ENCODE measurements at regions not wholly inside any gene's neighbourhood (a gene's known extent, or its start where the extent isn't known, plus 50 kb on each side); places are given as distances from the start of the nearest gene placed in this dataset.

- Histone ChIP-seq H3K36me3 (ENCODE audit: control insufficient read depth, insufficient read depth, low read length) (no peaks in the 10 kb centered on the region), H3K79me2 (ENCODE audit: control insufficient read depth, insufficient read depth, low read length) (no peaks in the 10 kb centered on the region), H3K4me2 (ENCODE audit: low read length) (no peak overlapping the region), H4K8ac (ENCODE audit: low read depth, low read length) (no peak overlapping the region), H3K27ac (ENCODE audit: low read depth, low read length) (no peak overlapping the region), H2AK5ac (ENCODE audit: low read length) (no peak overlapping the region), H4K5ac (ENCODE audit: low read length) (no peak overlapping the region), H2BK5ac (ENCODE audit: low read length) (no peak overlapping the region), H2BK120ac (ENCODE audit: low read depth, low read length) (no peak overlapping the region), H3K4me3 (ENCODE audit: low read length) (no peak overlapping the region), H3K18ac (ENCODE audit: low read length) (no peak overlapping the region), H3K4me1 (ENCODE audit: control insufficient read depth, low read depth, low read length) (peaks cover 3% of the 10 kb centered on the region), H3K9ac (ENCODE audit: low read length) (no peak overlapping the region), H3K56ac (ENCODE audit: low read length) (peak overlapping the region; percentile 17), H3K27me3 (ENCODE audit: insufficient read depth, low read length, poor library complexity) (no peaks in the 10 kb centered on the region), H3K4ac (ENCODE audit: low read depth, low read length) (no peak overlapping the region), H3K23ac (ENCODE audit: low read length) (no peak overlapping the region), H2BK15ac (replicated peaks; ENCODE audit: low read depth) (no peak overlapping the region), H3K79me1 (ENCODE audit: low read length) (no peaks in the 10 kb centered on the region)
- no CpG with 5 or more reads among the region's 11 CpGs for WGBS (ENCODE audit: extremely low coverage, insufficient coverage, low lambda C conversion rate)
- DNase-seq, result peak; percentile 48
These were observed 275.6 kb upstream of the SLC30A5 start for GRCh38 chr5:68818057-68818695.

GRCh38 chr5:68818870-68819269 is 274.9 kb upstream of the SLC30A5 start:
- Histone ChIP-seq H3K36me3 (ENCODE audit: control insufficient read depth, insufficient read depth, low read length) (no peaks in the 10 kb centered on the region), H2BK120ac (ENCODE audit: low read depth, low read length) (no peak overlapping the region), H3K9ac (ENCODE audit: low read length) (no peak overlapping the region), H3K4me2 (ENCODE audit: low read length) (no peak overlapping the region), H2AK5ac (ENCODE audit: low read length) (no peak overlapping the region), H3K4me1 (ENCODE audit: control insufficient read depth, low read depth, low read length) (peaks cover 3% of the 10 kb centered on the region), H3K4ac (ENCODE audit: low read depth, low read length) (no peak overlapping the region), H3K27ac (ENCODE audit: low read depth, low read length) (no peak overlapping the region), H4K5ac (ENCODE audit: low read length) (no peak overlapping the region), H3K4me3 (ENCODE audit: low read length) (no peak overlapping the region), H3K79me2 (ENCODE audit: control insufficient read depth, insufficient read depth, low read length) (no peaks in the 10 kb centered on the region), H3K18ac (ENCODE audit: low read length) (no peak overlapping the region), H3K56ac (ENCODE audit: low read length) (no peak overlapping the region), H4K8ac (ENCODE audit: low read depth, low read length) (no peak overlapping the region), H2BK5ac (ENCODE audit: low read length) (no peak overlapping the region), H3K23ac (ENCODE audit: low read length) (no peak overlapping the region), H3K79me1 (ENCODE audit: low read length) (no peaks in the 10 kb centered on the region), H2BK15ac (replicated peaks; ENCODE audit: low read depth) (no peak overlapping the region), H3K27me3 (ENCODE audit: insufficient read depth, low read length, poor library complexity) (no peaks in the 10 kb centered on the region)
- no peak for DNase-seq
- no CpG with 5 or more reads among the region's 3 CpGs for WGBS (ENCODE audit: extremely low coverage, insufficient coverage, low lambda C conversion rate)

GRCh38 chr5:68821056-68821455 is 272.8 kb upstream of the SLC30A5 start:
- no peak overlapping the region for H3K23ac ChIP-seq (ENCODE audit: low read length)
- no peak overlapping the region for H2AK5ac ChIP-seq (ENCODE audit: low read length)
- peaks cover 3% of the 10 kb centered on the region for H3K4me1 ChIP-seq (ENCODE audit: control insufficient read depth, low read depth, low read length)
- no peaks in the 10 kb centered on the region for H3K36me3 ChIP-seq (ENCODE audit: control insufficient read depth, insufficient read depth, low read length)
- H3K4ac ChIP-seq (ENCODE audit: low read depth, low read length), result no peak overlapping the region
- no peaks in the 10 kb centered on the region for H3K79me1 ChIP-seq (ENCODE audit: low read length)
- H3K27me3 ChIP-seq (ENCODE audit: insufficient read depth, low read length, poor library complexity), result no peaks in the 10 kb centered on the region
- no peak overlapping the region for H3K18ac ChIP-seq (ENCODE audit: low read length)
- no peak overlapping the region for H4K5ac ChIP-seq (ENCODE audit: low read length)
- H3K56ac ChIP-seq (ENCODE audit: low read length), result no peak overlapping the region
- WGBS (ENCODE audit: extremely low coverage, insufficient coverage, low lambda C conversion rate), result no CpG with 5 or more reads among the region's 2 CpGs
- H3K4me3 ChIP-seq (ENCODE audit: low read length), result no peak overlapping the region
- no peak overlapping the region for H3K9ac ChIP-seq (ENCODE audit: low read length)
- DNase-seq, result no peak
- no peak overlapping the region for H3K4me2 ChIP-seq (ENCODE audit: low read length)
- H2BK15ac ChIP-seq (replicated peaks; ENCODE audit: low read depth), result no peak overlapping the region
- no peaks in the 10 kb centered on the region for H3K79me2 ChIP-seq (ENCODE audit: control insufficient read depth, insufficient read depth, low read length)
- H2BK120ac ChIP-seq (ENCODE audit: low read depth, low read length), result no peak overlapping the region
- no peak overlapping the region for H4K8ac ChIP-seq (ENCODE audit: low read depth, low read length)
- H3K27ac ChIP-seq (ENCODE audit: low read depth, low read length), result no peak overlapping the region
- H2BK5ac ChIP-seq (ENCODE audit: low read length), result no peak overlapping the region

- no CpG with 5 or more reads among the region's 1 CpG for WGBS (ENCODE audit: extremely low coverage, insufficient coverage, low lambda C conversion rate)
These were observed 271.0 kb upstream of the SLC30A5 start for GRCh38 chr5:68822796-68823195.

GRCh38 chr5:68823301-68823700 is 270.5 kb upstream of the SLC30A5 start:
- Histone ChIP-seq H3K79me2 (ENCODE audit: control insufficient read depth, insufficient read depth, low read length) (no peaks in the 10 kb centered on the region), H3K23ac (ENCODE audit: low read length) (no peak overlapping the region), H3K9ac (ENCODE audit: low read length) (no peak overlapping the region), H3K18ac (ENCODE audit: low read length) (no peak overlapping the region), H3K56ac (ENCODE audit: low read length) (no peak overlapping the region), H2BK120ac (ENCODE audit: low read depth, low read length) (no peak overlapping the region), H3K4me1 (ENCODE audit: control insufficient read depth, low read depth, low read length) (no peaks in the 10 kb centered on the region), H2BK15ac (replicated peaks; ENCODE audit: low read depth) (no peak overlapping the region), H3K4ac (ENCODE audit: low read depth, low read length) (no peak overlapping the region), H4K8ac (ENCODE audit: low read depth, low read length) (no peak overlapping the region), H3K27me3 (ENCODE audit: insufficient read depth, low read length, poor library complexity) (no peaks in the 10 kb centered on the region), H2AK5ac (ENCODE audit: low read length) (no peak overlapping the region), H2BK5ac (ENCODE audit: low read length) (no peak overlapping the region), H3K27ac (ENCODE audit: low read depth, low read length) (no peak overlapping the region), H3K79me1 (ENCODE audit: low read length) (no peaks in the 10 kb centered on the region), H4K5ac (ENCODE audit: low read length) (no peak overlapping the region), H3K36me3 (ENCODE audit: control insufficient read depth, insufficient read depth, low read length) (no peaks in the 10 kb centered on the region), H3K4me2 (ENCODE audit: low read length) (no peak overlapping the region), H3K4me3 (ENCODE audit: low read length) (no peak overlapping the region)
- WGBS (ENCODE audit: extremely low coverage, insufficient coverage, low lambda C conversion rate), result no CpG with 5 or more reads among the region's 6 CpGs
- no peak for DNase-seq

More at GRCh38 chr5:68822796-68823195, 271.0 kb upstream of the SLC30A5 start:
- no peaks in the 10 kb centered on the region for H3K79me1 ChIP-seq (ENCODE audit: low read length)
- no peak overlapping the region for H3K4me2 ChIP-seq (ENCODE audit: low read length)
- no peak for DNase-seq
- H3K9ac ChIP-seq (ENCODE audit: low read length), result no peak overlapping the region
- H3K79me2 ChIP-seq (ENCODE audit: control insufficient read depth, insufficient read depth, low read length), result no peaks in the 10 kb centered on the region
- H3K4ac ChIP-seq (ENCODE audit: low read depth, low read length), result no peak overlapping the region
- no peak overlapping the region for H3K18ac ChIP-seq (ENCODE audit: low read length)
- H2AK5ac ChIP-seq (ENCODE audit: low read length), result no peak overlapping the region
- H3K4me3 ChIP-seq (ENCODE audit: low read length), result no peak overlapping the region
- no peak overlapping the region for H3K56ac ChIP-seq (ENCODE audit: low read length)
- no peak overlapping the region for H2BK5ac ChIP-seq (ENCODE audit: low read length)
- H3K36me3 ChIP-seq (ENCODE audit: control insufficient read depth, insufficient read depth, low read length), result no peaks in the 10 kb centered on the region
- H4K8ac ChIP-seq (ENCODE audit: low read depth, low read length), result no peak overlapping the region
- no peak overlapping the region for H4K5ac ChIP-seq (ENCODE audit: low read length)
- H3K23ac ChIP-seq (ENCODE audit: low read length), result no peak overlapping the region
- H2BK15ac ChIP-seq (replicated peaks; ENCODE audit: low read depth), result no peak overlapping the region
- no peaks in the 10 kb centered on the region for H3K27me3 ChIP-seq (ENCODE audit: insufficient read depth, low read length, poor library complexity)
- no peak overlapping the region for H3K27ac ChIP-seq (ENCODE audit: low read depth, low read length)
- H2BK120ac ChIP-seq (ENCODE audit: low read depth, low read length), result no peak overlapping the region
- peaks cover 3% of the 10 kb centered on the region for H3K4me1 ChIP-seq (ENCODE audit: control insufficient read depth, low read depth, low read length)

GRCh38 chr5:68830377-68830898 is 263.4 kb upstream of the SLC30A5 start:
- Histone ChIP-seq H3K56ac (ENCODE audit: low read length) (no peak overlapping the region), H3K79me1 (ENCODE audit: low read length) (no peaks in the 10 kb centered on the region), H3K23ac (ENCODE audit: low read length) (no peak overlapping the region), H4K8ac (ENCODE audit: low read depth, low read length) (no peak overlapping the region), H3K36me3 (ENCODE audit: control insufficient read depth, insufficient read depth, low read length) (no peaks in the 10 kb centered on the region), H3K4ac (ENCODE audit: low read depth, low read length) (no peak overlapping the region), H3K9ac (ENCODE audit: low read length) (no peak overlapping the region), H2BK120ac (ENCODE audit: low read depth, low read length) (no peak overlapping the region), H3K27ac (ENCODE audit: low read depth, low read length) (no peak overlapping the region), H3K27me3 (ENCODE audit: insufficient read depth, low read length, poor library complexity) (no peaks in the 10 kb centered on the region), H3K4me3 (ENCODE audit: low read length) (no peak overlapping the region), H3K4me2 (ENCODE audit: low read length) (no peak overlapping the region), H3K79me2 (ENCODE audit: control insufficient read depth, insufficient read depth, low read length) (no peaks in the 10 kb centered on the region), H2BK5ac (ENCODE audit: low read length) (no peak overlapping the region), H2AK5ac (ENCODE audit: low read length) (no peak overlapping the region), H3K4me1 (ENCODE audit: control insufficient read depth, low read depth, low read length) (no peaks in the 10 kb centered on the region), H2BK15ac (replicated peaks; ENCODE audit: low read depth) (no peak overlapping the region), H3K18ac (ENCODE audit: low read length) (no peak overlapping the region), H4K5ac (ENCODE audit: low read length) (no peak overlapping the region)
- no peak for DNase-seq
- no CpG with 5 or more reads among the region's 3 CpGs for WGBS (ENCODE audit: extremely low coverage, insufficient coverage, low lambda C conversion rate)

All from mesendoderm (in vitro differentiated cells).